ENCODE measurements at regions not wholly inside any gene's neighbourhood (a gene's known extent, or its start where the extent isn't known, plus 50 kb on each side); places are given as distances from the start of the nearest gene placed in this dataset.

DNA sequence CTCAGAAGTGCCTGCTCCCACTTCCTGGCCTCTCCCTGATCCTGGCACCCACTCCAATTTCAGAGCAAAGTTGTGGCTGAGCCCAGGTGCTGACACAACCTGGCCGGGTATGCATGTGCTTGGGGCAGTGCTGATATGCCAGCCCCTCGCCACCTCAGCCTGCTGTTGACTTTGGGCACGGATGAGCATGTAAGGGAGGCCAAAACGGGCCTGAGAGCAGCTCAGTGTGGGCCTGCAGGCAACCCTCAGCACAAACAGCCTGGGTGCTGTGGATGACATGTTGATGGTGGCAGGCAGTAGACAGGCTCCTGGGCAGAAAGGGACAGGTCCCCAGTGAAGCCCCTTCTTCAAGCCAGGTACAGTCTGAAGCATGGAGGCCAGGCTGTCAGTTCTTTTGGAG lies 553.6 kb upstream of the FSIP2 start:
- no peaks in the 10 kb centered on the region for H3K27me3 ChIP-seq (ENCODE audit: control insufficient read depth, insufficient read depth, low read length)
- DNase-seq (ENCODE audit: low read depth) (no peak), FAIRE-seq (no peak)
- TF ChIP-seq, protein P1, sequence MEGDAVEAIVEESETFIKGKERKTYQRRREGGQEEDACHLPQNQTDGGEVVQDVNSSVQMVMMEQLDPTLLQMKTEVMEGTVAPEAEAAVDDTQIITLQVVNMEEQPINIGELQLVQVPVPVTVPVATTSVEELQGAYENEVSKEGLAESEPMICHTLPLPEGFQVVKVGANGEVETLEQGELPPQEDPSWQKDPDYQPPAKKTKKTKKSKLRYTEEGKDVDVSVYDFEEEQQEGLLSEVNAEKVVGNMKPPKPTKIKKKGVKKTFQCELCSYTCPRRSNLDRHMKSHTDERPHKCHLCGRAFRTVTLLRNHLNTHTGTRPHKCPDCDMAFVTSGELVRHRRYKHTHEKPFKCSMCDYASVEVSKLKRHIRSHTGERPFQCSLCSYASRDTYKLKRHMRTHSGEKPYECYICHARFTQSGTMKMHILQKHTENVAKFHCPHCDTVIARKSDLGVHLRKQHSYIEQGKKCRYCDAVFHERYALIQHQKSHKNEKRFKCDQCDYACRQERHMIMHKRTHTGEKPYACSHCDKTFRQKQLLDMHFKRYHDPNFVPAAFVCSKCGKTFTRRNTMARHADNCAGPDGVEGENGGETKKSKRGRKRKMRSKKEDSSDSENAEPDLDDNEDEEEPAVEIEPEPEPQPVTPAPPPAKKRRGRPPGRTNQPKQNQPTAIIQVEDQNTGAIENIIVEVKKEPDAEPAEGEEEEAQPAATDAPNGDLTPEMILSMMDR (IDR thresholded peaks at IDR 0.05; ENCODE audit: insufficient read depth, low read length, severe bottlenecking) = no peak
- no peak overlapping the region for H3K4me3 ChIP-seq (ENCODE audit: low read depth, low read length)
- H3K36me3 ChIP-seq (ENCODE audit: control insufficient read depth, insufficient read depth, low read length) = no peaks in the 10 kb centered on the region

DNA sequence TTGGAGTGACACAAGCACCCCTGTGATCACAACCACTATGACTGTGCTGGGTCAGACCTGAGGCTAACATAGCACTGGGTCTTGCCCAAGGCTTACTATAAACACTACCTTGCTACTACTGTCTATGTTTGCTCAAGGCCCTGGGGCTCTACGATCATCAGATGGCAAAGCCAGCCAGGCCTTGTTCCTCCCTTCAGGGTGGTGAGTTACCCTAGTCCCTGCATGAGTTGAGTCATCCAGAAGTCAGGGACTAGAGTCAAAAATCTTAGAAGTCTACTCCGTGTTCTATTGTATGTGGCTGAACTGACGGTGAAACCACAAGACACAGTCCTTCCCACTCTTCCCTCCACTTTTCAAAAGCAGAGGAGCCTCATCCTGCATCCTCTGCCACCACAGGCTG lies 551.2 kb upstream of the FSIP2 start:
- H3K4me3 ChIP-seq (ENCODE audit: low read depth, low read length) = no peak overlapping the region
- DNase-seq (ENCODE audit: low read depth) = peak; percentile 8
- TF ChIP-seq, protein P1 (IDR thresholded peaks at IDR 0.05; ENCODE audit: insufficient read depth, low read length, severe bottlenecking) = no peak
- no peaks in the 10 kb centered on the region for H3K27me3 ChIP-seq (ENCODE audit: control insufficient read depth, insufficient read depth, low read length)
- no peak for FAIRE-seq
- no peaks in the 10 kb centered on the region for H3K36me3 ChIP-seq (ENCODE audit: control insufficient read depth, insufficient read depth, low read length)

DNA sequence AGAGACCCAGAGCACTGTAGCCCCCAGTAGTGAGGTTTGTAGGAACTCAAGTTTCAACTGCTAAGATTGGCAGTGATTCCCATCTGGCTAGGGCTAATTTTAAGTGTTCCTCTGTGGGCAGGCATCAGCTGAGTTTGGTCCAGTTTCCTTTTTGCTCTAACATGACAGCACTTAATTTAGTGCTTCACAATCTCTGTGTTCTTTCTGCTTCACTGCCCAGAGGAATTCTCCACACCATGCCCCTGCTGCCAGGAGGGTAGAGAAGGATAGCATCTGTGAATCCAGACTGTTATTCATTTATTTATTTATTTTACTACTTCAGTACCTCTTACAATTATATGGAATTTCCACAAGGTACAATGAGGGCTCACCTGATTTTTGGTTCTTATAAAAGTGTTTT lies 549.9 kb upstream of the FSIP2 start:
- no peak for DNase-seq (ENCODE audit: low read depth)
- FAIRE-seq = no peak

DNA sequence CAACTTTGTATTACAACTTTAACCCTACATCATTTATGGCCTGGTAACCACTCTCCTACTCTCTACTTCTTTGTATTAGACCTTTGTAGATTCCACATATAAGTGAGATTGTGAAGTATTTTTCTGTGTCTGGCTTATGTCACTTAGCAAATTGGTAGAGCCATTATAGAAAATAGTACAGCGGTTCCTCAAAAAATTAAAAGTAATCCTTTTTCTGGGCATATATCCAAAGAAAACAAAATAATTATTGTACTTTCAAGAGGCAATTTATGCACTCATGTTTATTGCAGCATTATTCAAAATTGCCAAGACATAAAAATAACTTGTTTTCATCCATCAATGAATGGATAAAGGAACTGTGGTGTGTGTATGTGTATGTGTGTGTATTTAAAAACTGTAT lies 537.5 kb upstream of the FSIP2 start:
- H3K27me3 ChIP-seq (ENCODE audit: control insufficient read depth, insufficient read depth, low read length) = no peaks in the 10 kb centered on the region
- H3K4me3 ChIP-seq (ENCODE audit: low read depth, low read length) = no peak overlapping the region
- TF ChIP-seq, protein P1 (IDR thresholded peaks at IDR 0.05; ENCODE audit: insufficient read depth, low read length, severe bottlenecking) = no peak
- FAIRE-seq (no peak), DNase-seq (ENCODE audit: low read depth) (no peak)
- no peaks in the 10 kb centered on the region for H3K36me3 ChIP-seq (ENCODE audit: control insufficient read depth, insufficient read depth, low read length)

More for the DNA sequence above, 549.9 kb upstream of the FSIP2 start:
- H3K27me3 ChIP-seq (ENCODE audit: control insufficient read depth, insufficient read depth, low read length) = no peaks in the 10 kb centered on the region
- no peak overlapping the region for H3K4me3 ChIP-seq (ENCODE audit: low read depth, low read length)
- no peaks in the 10 kb centered on the region for H3K36me3 ChIP-seq (ENCODE audit: control insufficient read depth, insufficient read depth, low read length)
- TF ChIP-seq, protein P1 (IDR thresholded peaks at IDR 0.05; ENCODE audit: insufficient read depth, low read length, severe bottlenecking) = no peak

DNA sequence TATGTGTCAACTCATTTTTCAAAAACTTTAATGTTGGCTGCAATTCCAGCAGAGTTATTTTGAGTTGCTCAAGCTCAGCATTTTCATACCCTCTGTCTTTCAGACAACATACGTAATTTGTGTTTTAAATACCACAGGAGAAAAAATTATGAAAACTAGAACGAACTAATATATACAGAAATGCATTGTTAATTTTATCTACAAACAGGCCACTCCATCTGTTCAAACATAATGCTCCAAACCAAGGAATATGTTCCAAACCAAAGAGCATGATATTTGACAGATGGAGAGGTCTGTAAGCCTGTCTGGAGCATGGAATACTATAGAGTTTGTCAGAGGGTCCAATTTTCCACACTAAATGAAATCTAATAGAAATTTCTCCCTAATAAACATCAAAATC lies 536.2 kb upstream of the FSIP2 start:
- no peak overlapping the region for H3K4me3 ChIP-seq (ENCODE audit: low read depth, low read length)
- FAIRE-seq (no peak), DNase-seq (ENCODE audit: low read depth) (no peak)
- H3K36me3 ChIP-seq (ENCODE audit: control insufficient read depth, insufficient read depth, low read length) = no peaks in the 10 kb centered on the region
- H3K27me3 ChIP-seq (ENCODE audit: control insufficient read depth, insufficient read depth, low read length) = no peaks in the 10 kb centered on the region
- TF ChIP-seq, protein P1 (IDR thresholded peaks at IDR 0.05; ENCODE audit: insufficient read depth, low read length, severe bottlenecking) = no peak

DNA sequence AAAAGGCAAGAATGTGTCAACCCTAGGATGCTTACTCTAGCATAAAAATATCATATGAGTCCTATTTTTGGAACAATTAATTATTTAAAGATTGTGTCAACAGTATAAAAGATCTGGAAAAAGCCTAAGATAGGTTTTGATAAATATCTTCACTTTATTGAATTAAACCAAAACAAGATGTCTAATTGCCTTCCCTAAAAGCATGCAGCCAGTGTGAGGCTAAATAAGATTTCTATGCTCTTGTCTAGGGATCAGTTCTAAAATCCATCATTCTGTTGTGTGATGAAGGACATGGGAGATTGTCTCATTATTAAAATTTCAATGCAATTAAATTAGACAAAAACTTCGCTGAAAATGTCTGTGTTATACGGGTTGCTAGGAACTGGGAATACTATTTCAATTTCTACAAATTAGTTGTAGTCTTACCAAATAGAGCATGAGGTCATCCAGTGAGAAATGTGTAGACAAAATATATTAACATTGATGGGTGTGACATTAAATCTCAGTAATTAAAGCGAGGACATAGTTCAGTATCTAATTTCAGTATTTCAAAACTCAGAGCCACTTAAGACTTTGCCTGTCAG lies 535.6 kb upstream of the FSIP2 start:
- no peak for FAIRE-seq

More for the DNA sequence above, 535.6 kb upstream of the FSIP2 start:
- no peak overlapping the region for H3K4me3 ChIP-seq (ENCODE audit: low read depth, low read length)
- DNase-seq (ENCODE audit: low read depth) = no peak
- no peaks in the 10 kb centered on the region for H3K27me3 ChIP-seq (ENCODE audit: control insufficient read depth, insufficient read depth, low read length)
- no peaks in the 10 kb centered on the region for H3K36me3 ChIP-seq (ENCODE audit: control insufficient read depth, insufficient read depth, low read length)
- TF ChIP-seq, protein P1 (IDR thresholded peaks at IDR 0.05; ENCODE audit: insufficient read depth, low read length, severe bottlenecking) = no peak

Data from bronchial epithelial cell (primary cell).